Astrocyte of the cerebellum (primary cell): ENCODE measurements at regions not wholly inside any gene's neighbourhood (a gene's known extent, or its start where the extent isn't known, plus 50 kb on each side); places are given as distances from the start of the nearest gene placed in this dataset.
"Not testable (repeated sequence)": the region's sequence is repeated elsewhere in the genome, so short reads cannot be mapped to it uniquely, and the experiment has no call there.

Experiments
- DNase-seq: peaks from one replicate; pipeline ENCODE4 v3.0.0-alpha.2; 2011; ENCODE audit warnings: low read depth
- H3K4me3 ChIP-seq: 2 replicates; pipeline ENCODE4 v1.5.1; 2011; ENCODE audit warnings: mild to moderate bottlenecking, low read depth, low read length, moderate library complexity
- CTCF ChIP-seq: IDR thresholded peaks from 2 replicates; pipeline ENCODE4 v1.5.1; 2012; ENCODE audit warnings: low read length, low read depth, moderate library complexity, mild to moderate bottlenecking; ENCODE audit errors: missing control alignments
- in situ Hi-C: cut with HindIII; loops from 2 replicates; pipeline ENCODE4 v1.10.0; 2017; ENCODE audit warnings: low sequenced_read_pairs

GRCh38 chr12:9295872-9296271, 87.7 kb upstream of the PZP start:
- DNase-seq, in situ Hi-C loops, H3K4me3 ChIP-seq: not testable (repeated sequence)

- DNase-seq, in situ Hi-C loops, H3K4me3 ChIP-seq: not testable (repeated sequence)
Measured at GRCh38 chr12:9294072-9294620, 86.0 kb upstream of the PZP start.

GRCh38 chr12:9293391-9293790, 85.2 kb upstream of the PZP start:
- in situ Hi-C loops, H3K4me3 ChIP-seq, DNase-seq: not testable (repeated sequence)

- H3K4me3 ChIP-seq, DNase-seq, in situ Hi-C loops: not testable (repeated sequence)
Measured at GRCh38 chr12:9289984-9290383, 81.8 kb upstream of the PZP start.

GRCh38 chr12:9284724-9285123, 76.5 kb upstream of the PZP start:
- in situ Hi-C loops, DNase-seq: not testable (repeated sequence)
- H3K4me3 ChIP-seq: peak overlapping the region; percentile 47

- in situ Hi-C loops, DNase-seq: not testable (repeated sequence)
Measured at GRCh38 chr12:9284197-9284596, 76.0 kb upstream of the PZP start.

GRCh38 chr12:9283346-9284095, 75.3 kb upstream of the PZP start:
- peak overlapping the region; percentile 47 for H3K4me3 ChIP-seq

More at GRCh38 chr12:9284197-9284596, 76.0 kb upstream of the PZP start:
- H3K4me3 ChIP-seq: peak overlapping the region; percentile 47

GRCh38 chr12:9276990-9277389, 68.8 kb upstream of the PZP start:
- TF ChIP-seq CTCF: no peak
- in situ Hi-C loops: no loop called here
- DNase-seq: no peak

More at GRCh38 chr12:9283346-9284095, 75.3 kb upstream of the PZP start:
- DNase-seq: peak; percentile 23
- in situ Hi-C loops: not testable (repeated sequence)

GRCh38 chr12:9273276-9273675, 65.1 kb upstream of the PZP start:
- in situ Hi-C loops: no loop called here
- no peak for TF ChIP-seq CTCF
- DNase-seq: no peak
- H3K4me3 ChIP-seq: no peak overlapping the region

More at GRCh38 chr12:9276990-9277389, 68.8 kb upstream of the PZP start:
- H3K4me3 ChIP-seq: no peak overlapping the region

GRCh38 chr12:9271875-9272274, 63.7 kb upstream of the PZP start:
- DNase-seq: no peak
- TF ChIP-seq CTCF: no peak
- H3K4me3 ChIP-seq: no peak overlapping the region
- in situ Hi-C loops: no loop called here
